ENCODE measurements at regions not wholly inside any gene's neighbourhood (a gene's known extent, or its start where the extent isn't known, plus 50 kb on each side); places are given as distances from the start of the nearest gene placed in this dataset.

DNA sequence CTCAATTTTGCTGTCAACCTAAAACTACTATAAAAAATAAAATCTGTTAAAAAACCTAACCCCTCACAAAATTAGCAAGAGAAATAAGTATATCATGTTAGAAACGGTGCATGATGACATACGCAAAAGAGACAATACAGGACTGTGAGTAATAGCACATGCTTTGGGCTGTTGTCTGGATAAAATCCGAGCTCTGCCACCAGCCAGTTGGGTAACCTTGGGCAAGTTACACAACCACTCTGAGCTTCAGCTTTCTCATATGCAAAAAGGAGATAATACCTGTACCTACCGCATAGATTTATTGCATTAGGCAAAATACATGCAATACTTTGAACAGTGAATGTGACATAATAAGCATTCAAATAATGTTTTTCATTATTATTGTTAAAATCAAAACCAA, 481.7 kb downstream of the TLE1 start:
- TF ChIP-seq, protein P1, sequence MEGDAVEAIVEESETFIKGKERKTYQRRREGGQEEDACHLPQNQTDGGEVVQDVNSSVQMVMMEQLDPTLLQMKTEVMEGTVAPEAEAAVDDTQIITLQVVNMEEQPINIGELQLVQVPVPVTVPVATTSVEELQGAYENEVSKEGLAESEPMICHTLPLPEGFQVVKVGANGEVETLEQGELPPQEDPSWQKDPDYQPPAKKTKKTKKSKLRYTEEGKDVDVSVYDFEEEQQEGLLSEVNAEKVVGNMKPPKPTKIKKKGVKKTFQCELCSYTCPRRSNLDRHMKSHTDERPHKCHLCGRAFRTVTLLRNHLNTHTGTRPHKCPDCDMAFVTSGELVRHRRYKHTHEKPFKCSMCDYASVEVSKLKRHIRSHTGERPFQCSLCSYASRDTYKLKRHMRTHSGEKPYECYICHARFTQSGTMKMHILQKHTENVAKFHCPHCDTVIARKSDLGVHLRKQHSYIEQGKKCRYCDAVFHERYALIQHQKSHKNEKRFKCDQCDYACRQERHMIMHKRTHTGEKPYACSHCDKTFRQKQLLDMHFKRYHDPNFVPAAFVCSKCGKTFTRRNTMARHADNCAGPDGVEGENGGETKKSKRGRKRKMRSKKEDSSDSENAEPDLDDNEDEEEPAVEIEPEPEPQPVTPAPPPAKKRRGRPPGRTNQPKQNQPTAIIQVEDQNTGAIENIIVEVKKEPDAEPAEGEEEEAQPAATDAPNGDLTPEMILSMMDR (IDR thresholded peaks at IDR 0.05; ENCODE audit: insufficient read depth, low read depth, low read length, missing control alignments): no peak
- DNase-seq (ENCODE audit: low read depth): peak; percentile 74

DNA sequence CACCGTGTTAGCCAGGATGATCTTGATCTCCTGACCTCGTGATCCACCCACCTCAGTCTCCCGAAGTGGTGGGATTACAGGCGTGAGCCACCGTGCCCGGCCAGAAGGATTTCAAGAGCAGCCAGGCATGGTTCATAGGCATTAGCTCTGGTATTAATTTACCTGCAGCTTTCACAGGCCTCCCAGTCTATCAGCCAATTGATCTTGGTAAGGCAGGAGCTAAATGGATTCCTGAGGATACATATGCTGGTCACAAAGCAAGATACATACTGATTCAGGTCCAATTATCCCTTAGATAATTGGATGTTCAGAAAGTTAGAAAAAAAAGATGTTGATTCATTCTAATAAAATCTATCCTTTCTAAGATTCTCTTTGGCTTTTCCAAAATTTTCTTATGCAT, 487.1 kb downstream of the TLE1 start:
- no peak for DNase-seq (ENCODE audit: low read depth)
- TF ChIP-seq, protein P1 (IDR thresholded peaks at IDR 0.05; ENCODE audit: insufficient read depth, low read depth, low read length, missing control alignments): no peak
- no peak overlapping the region for H3K4me3 ChIP-seq (ENCODE audit: low read length)

More for the DNA sequence above, 481.7 kb downstream of the TLE1 start:
- no peak overlapping the region for H3K4me3 ChIP-seq (ENCODE audit: low read length)

DNA sequence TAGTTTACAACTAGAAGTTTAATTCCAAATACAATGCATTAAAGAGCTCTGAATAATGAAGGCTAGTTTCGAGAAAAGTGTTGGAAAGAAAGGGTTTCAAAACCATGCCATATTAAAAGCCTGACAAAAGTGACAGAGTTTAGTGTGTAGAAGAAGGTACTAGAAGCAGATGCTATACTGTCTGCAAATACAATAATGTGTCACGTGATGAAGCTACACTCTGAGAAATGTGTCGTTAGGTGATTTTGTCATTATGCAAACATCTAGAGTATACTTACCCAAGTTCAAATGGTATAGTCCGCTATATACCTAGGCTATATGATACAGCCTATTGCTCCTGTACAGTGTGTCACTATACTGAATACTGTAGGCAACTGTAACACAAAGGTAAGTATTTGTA, 494.1 kb downstream of the TLE1 start:
- TF ChIP-seq, protein P1 (IDR thresholded peaks at IDR 0.05; ENCODE audit: insufficient read depth, low read depth, low read length, missing control alignments): no peak
- H3K4me3 ChIP-seq (ENCODE audit: low read length): no peak overlapping the region
- no peak for DNase-seq (ENCODE audit: low read depth)

DNA sequence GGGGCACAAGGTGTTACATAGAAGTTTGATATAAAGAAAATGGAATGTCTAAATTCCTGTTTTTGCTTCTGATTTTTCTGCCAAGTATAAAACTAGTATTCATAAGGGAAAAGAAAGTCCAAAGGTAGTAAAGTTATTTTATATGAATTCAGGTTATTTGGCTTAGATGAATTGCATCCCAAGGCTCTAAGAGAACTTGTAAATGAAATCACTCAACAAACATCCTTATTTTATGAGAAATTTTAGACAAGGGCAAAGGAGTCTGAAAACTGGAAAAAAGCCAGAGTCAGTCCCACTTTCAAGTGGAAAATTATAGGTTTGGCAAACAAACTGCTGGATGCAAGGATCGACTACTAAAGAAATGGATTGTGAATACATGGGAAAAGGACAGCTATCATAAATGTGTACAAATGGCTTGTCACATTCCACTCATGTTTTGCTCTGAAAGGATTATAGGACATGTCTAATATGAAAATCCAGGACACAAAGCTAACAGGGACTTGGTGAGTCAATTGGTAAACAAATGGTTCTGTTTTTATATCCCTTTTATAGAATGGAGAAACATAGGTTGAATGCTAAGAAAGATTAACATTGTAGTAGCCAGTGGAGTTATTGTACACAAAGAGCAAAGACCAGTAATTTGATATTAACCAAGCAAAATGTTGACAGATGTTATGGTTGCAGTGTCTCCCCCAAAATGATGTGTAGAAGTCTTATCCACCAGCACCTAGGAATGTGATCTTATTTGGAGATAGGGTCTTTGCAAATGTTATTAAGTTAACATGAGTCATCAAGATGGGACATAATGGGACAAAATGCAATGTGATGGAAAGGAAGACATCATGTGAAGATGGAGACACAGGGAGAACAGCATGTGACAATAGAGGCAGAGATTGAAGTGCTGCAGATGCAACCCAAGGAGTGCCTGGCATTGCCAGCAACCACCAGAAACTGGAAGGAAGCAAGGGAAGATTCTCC, 495.7 kb downstream of the TLE1 start:
- H3K4me3 ChIP-seq (ENCODE audit: low read length): no peak overlapping the region
- TF ChIP-seq, protein P1 (IDR thresholded peaks at IDR 0.05; ENCODE audit: insufficient read depth, low read depth, low read length, missing control alignments): no peak
- DNase-seq (ENCODE audit: low read depth): no peak

DNA sequence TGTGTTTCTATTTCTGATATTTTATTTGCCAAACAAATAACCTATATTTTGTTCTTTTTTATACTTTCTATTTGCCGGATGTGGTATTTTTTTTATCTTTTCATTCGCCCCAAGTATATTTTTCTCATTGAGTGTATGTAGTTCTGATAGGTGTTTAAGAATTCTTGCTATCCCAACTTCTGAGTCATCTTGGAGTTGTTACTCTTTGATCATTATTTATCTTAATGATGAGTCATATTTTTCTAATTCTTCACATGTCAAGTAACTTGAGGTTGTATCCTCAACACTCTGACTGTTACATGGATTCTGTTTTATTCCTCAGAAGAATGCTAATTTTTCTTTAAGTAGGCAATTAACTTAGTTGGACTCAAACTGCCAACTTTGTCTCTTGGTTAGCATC, 498.1 kb downstream of the TLE1 start:
- H3K4me3 ChIP-seq (ENCODE audit: low read length): no peak overlapping the region
- TF ChIP-seq, protein P1 (IDR thresholded peaks at IDR 0.05; ENCODE audit: insufficient read depth, low read depth, low read length, missing control alignments): no peak
- peak; percentile 43 for DNase-seq (ENCODE audit: low read depth)

DNA sequence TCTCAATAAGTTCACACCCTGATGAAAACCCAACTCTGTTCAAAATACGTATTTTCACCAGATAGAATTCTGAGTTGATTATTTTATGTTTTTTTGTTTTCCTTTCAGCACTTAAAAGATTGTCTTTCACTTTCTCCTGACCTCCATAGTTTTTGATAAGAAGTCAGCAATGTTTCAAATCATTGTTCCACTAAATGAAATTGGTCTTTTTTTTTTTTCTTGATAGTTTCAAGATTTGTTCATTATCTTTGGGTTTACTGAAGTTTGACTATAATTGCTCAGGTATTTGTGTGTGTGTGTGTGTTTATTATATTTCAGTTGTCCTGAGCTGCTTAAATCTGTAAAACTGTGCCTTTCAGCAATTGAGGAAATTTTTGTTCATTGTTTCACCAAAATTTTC, 498.7 kb downstream of the TLE1 start:
- TF ChIP-seq, protein P1 (IDR thresholded peaks at IDR 0.05; ENCODE audit: insufficient read depth, low read depth, low read length, missing control alignments): no peak
- no peak for DNase-seq (ENCODE audit: low read depth)
- H3K4me3 ChIP-seq (ENCODE audit: low read length): no peak overlapping the region
